Suprapubic skin (tissue), 4 donors: ENCODE measurements at regions not wholly inside any gene's neighbourhood (a gene's known extent, or its start where the extent isn't known, plus 50 kb on each side); places are given as distances from the start of the nearest gene placed in this dataset.

ENCODE experiments used
- CTCF ChIP-seq, 2 donors: fragments of 200-600 bp in 1 of 2; fragments of 450-650 bp in 1 of 2; sonication (generic) in 1 of 2; IDR thresholded peaks; one replicate each; pipeline ENCODE4 v1.5.1; 2016 to 2019; ENCODE audit warnings: antibody characterized with exemption in 2 of 2, mild to moderate bottlenecking in 1 of 2, moderate library complexity in 1 of 2
- POLR2A ChIP-seq, 2 donors: fragments of 450-650 bp; IDR thresholded peaks; one replicate each; pipeline ENCODE4 v1.6.1; 2017; ENCODE audit warnings: antibody characterized with exemption in 2 of 2, mild to moderate bottlenecking in 2 of 2, moderate library complexity in 2 of 2
- POLR2AphosphoS5 ChIP-seq, 3 donors: sonication (generic); formaldehyde crosslinking; IDR thresholded peaks; one replicate each; pipeline ENCODE4 v1.6.1; 2017; ENCODE audit warnings: antibody characterized with exemption in 3 of 3

GRCh38 chr4:125070861-125071260 is 243.9 kb upstream of the FAT4 start:
- TF ChIP-seq CTCF (IDR thresholded peaks at IDR 0.05) (no peak), POLR2A (IDR thresholded peaks at IDR 0.05) (no peak), POLR2AphosphoS5 (IDR thresholded peaks at IDR 0.05) (no peak)
